ENCODE measurements at regions not wholly inside any gene's neighbourhood (a gene's known extent, or its start where the extent isn't known, plus 50 kb on each side); places are given as distances from the start of the nearest gene placed in this dataset.

- no peaks in the 10 kb centered on the region; the same call in 1 of the 2 replicates for H3K4me1 ChIP-seq (ENCODE audit: insufficient read depth, low read length)
- no peaks in the 10 kb centered on the region for H3K9me3 ChIP-seq (ENCODE audit: control insufficient read depth, insufficient read depth, low read length)
- no peak overlapping the region for H3K9ac ChIP-seq (ENCODE audit: low read depth, low read length)
- H3K36me3 ChIP-seq (ENCODE audit: insufficient read depth, low read length) = no peaks in the 10 kb centered on the region
Observed at GRCh38 chr1:11384170-11384554, 94.8 kb upstream of the DISP3 start.

DNA sequence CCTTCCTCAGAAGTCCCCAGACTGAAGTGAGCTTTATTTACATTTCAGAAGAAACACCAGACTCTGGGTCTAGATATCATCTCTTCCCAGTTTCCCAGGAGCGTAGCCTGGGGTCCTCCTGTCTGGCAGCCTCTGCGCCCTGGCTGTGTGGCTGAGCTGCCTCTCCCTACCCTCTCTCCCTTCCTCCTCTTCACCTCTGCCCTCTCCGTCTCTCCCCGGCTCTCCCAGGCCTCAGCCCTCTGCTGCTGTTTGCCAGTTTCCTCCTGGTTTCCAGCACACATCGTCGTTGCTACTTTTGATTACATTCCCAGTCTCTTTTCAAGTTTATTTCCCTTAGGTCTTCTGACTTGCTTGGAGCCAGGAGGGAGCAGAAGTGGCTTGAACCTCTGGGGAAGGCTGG is 91.1 kb upstream of the DISP3 start:
- Histone ChIP-seq H3K9ac (ENCODE audit: low read depth, low read length) (no peak overlapping the region), H3K36me3 (ENCODE audit: insufficient read depth, low read length) (no peaks in the 10 kb centered on the region), H3K4me1 (ENCODE audit: insufficient read depth, low read length) (no peaks in the 10 kb centered on the region; the same call in 1 of the 2 replicates), H3K9me3 (ENCODE audit: control insufficient read depth, insufficient read depth, low read length) (no peaks in the 10 kb centered on the region)

GRCh38 chr1:11388617-11389016 is 90.3 kb upstream of the DISP3 start:
- Histone ChIP-seq H3K9ac (ENCODE audit: low read depth, low read length) (no peak overlapping the region), H3K4me1 (ENCODE audit: insufficient read depth, low read length) (no peaks in the 10 kb centered on the region; the same call in 1 of the 2 replicates), H3K9me3 (ENCODE audit: control insufficient read depth, insufficient read depth, low read length) (no peaks in the 10 kb centered on the region), H3K36me3 (ENCODE audit: insufficient read depth, low read length) (no peaks in the 10 kb centered on the region)

DNA sequence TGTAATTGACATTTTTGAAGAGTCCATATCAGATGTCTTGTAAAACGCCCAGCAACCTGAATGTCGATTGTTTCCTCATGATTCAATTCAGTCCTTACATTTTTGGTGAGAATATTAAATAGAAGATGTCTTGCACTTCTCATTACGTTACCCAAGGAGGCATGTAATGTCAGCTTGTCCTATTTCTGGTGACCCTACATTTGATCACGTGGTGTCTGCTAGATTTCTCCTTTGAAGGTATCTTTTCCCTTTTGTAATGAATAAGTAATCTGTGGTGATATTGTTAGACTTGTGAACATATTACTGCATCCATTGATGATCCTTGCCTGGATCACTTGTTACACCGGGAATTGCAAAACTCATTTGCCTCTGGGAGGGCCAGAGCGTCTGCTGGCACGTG is 87.6 kb upstream of the DISP3 start:
- Histone ChIP-seq H3K36me3 (ENCODE audit: insufficient read depth, low read length) (no peaks in the 10 kb centered on the region), H3K9me3 (ENCODE audit: control insufficient read depth, insufficient read depth, low read length) (no peaks in the 10 kb centered on the region), H3K4me1 (ENCODE audit: insufficient read depth, low read length) (no peaks in the 10 kb centered on the region; the same call in 1 of the 2 replicates), H3K9ac (ENCODE audit: low read depth, low read length) (no peak overlapping the region)

GRCh38 chr1:11391886-11392285 is 87.1 kb upstream of the DISP3 start:
- no peak overlapping the region for H3K9ac ChIP-seq (ENCODE audit: low read depth, low read length)

GRCh38 chr1:11394592-11395245 is 84.2 kb upstream of the DISP3 start:
- H3K4me1 ChIP-seq (ENCODE audit: insufficient read depth, low read length) = peaks cover 10% of the 10 kb centered on the region; the same call in 1 of the 2 replicates
- no peaks in the 10 kb centered on the region for H3K9me3 ChIP-seq (ENCODE audit: control insufficient read depth, insufficient read depth, low read length)
- no peak overlapping the region for H3K9ac ChIP-seq (ENCODE audit: low read depth, low read length)
- no peaks in the 10 kb centered on the region for H3K36me3 ChIP-seq (ENCODE audit: insufficient read depth, low read length)

More at GRCh38 chr1:11391886-11392285, 87.1 kb upstream of the DISP3 start:
- no peaks in the 10 kb centered on the region for H3K9me3 ChIP-seq (ENCODE audit: control insufficient read depth, insufficient read depth, low read length)
- no peaks in the 10 kb centered on the region for H3K36me3 ChIP-seq (ENCODE audit: insufficient read depth, low read length)
- H3K4me1 ChIP-seq (ENCODE audit: insufficient read depth, low read length) = no peaks in the 10 kb centered on the region; the same call in 1 of the 2 replicates

DNA sequence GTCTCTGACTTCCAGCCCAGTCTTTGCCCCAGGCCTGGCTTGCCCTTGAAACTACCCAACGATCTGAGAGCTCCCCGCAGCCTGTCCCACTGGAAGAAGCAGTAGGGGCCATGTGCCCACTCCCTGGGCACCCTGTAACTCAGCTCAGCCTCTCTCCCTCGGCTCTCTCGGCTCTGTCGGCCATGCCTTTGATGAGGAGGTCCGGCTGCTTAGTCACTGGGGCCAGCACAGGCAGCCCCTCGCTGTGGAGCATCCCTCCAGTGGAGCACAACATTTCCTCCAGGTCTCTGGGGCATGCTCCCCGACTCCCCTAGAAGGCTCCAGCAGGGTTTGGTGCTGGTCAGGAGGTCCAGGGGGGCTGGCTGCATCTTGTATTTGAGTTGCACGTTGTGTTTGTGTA is 83.3 kb upstream of the DISP3 start:
- H3K9ac ChIP-seq (ENCODE audit: low read depth, low read length) = no peak overlapping the region
- no peaks in the 10 kb centered on the region for H3K36me3 ChIP-seq (ENCODE audit: insufficient read depth, low read length)
- H3K9me3 ChIP-seq (ENCODE audit: control insufficient read depth, insufficient read depth, low read length) = no peaks in the 10 kb centered on the region
- H3K4me1 ChIP-seq (ENCODE audit: insufficient read depth, low read length) = peaks cover 10% of the 10 kb centered on the region; the same call in 1 of the 2 replicates

DNA sequence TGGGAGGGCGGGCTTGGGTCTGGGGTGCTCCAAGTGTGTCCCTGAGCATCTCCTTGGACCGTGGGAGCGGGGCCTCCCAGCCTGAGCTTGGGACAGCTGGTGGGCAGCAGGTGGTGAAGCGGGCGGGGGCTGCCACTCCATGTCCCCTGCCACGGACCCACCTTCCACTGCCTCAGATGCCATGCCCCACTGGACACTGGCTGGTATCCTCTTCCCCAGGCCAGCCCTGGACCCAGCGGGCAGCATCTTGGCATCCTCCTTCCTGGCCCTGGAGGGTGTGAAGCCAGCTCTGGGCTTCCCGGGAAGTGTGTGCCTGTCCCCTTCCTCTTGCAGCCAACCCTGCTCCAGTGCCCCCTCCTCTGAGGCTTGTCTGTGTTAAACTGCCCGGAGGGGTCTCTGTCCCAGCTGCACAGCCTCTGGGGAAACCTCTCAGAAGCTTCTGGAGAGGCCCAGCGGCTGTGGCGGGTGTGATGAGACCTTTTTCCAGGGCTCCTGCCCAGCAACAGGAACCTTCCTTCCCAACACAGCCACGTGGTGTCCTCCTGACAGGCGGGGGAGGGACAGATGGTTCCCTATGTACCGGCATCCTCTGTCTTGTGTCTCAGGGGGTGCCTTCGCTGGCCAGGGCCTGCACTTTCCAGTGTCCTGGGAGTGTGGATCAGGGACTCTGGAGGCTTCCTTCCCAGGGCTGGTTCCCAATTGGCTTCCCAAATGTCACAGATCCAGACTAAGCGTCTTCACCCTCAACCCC is 81.6 kb upstream of the DISP3 start:
- Histone ChIP-seq H3K4me1 (ENCODE audit: insufficient read depth, low read length) (peaks cover 10% of the 10 kb centered on the region; the same call in 1 of the 2 replicates), H3K9me3 (ENCODE audit: control insufficient read depth, insufficient read depth, low read length) (no peaks in the 10 kb centered on the region), H3K36me3 (ENCODE audit: insufficient read depth, low read length) (no peaks in the 10 kb centered on the region), H3K9ac (ENCODE audit: low read depth, low read length) (no peak overlapping the region)

GRCh38 chr1:11399250-11399649 is 79.7 kb upstream of the DISP3 start:
- no peaks in the 10 kb centered on the region for H3K36me3 ChIP-seq (ENCODE audit: insufficient read depth, low read length)
- no peak overlapping the region for H3K9ac ChIP-seq (ENCODE audit: low read depth, low read length)
- peaks cover 10% of the 10 kb centered on the region; the same call in 1 of the 2 replicates for H3K4me1 ChIP-seq (ENCODE audit: insufficient read depth, low read length)
- H3K9me3 ChIP-seq (ENCODE audit: control insufficient read depth, insufficient read depth, low read length) = no peaks in the 10 kb centered on the region

GRCh38 chr1:11400155-11400554 is 78.8 kb upstream of the DISP3 start:
- peaks cover 10% of the 10 kb centered on the region; the same call in 1 of the 2 replicates for H3K4me1 ChIP-seq (ENCODE audit: insufficient read depth, low read length)
- no peaks in the 10 kb centered on the region for H3K9me3 ChIP-seq (ENCODE audit: control insufficient read depth, insufficient read depth, low read length)
- no peaks in the 10 kb centered on the region for H3K36me3 ChIP-seq (ENCODE audit: insufficient read depth, low read length)
- no peak overlapping the region for H3K9ac ChIP-seq (ENCODE audit: low read depth, low read length)

DNA sequence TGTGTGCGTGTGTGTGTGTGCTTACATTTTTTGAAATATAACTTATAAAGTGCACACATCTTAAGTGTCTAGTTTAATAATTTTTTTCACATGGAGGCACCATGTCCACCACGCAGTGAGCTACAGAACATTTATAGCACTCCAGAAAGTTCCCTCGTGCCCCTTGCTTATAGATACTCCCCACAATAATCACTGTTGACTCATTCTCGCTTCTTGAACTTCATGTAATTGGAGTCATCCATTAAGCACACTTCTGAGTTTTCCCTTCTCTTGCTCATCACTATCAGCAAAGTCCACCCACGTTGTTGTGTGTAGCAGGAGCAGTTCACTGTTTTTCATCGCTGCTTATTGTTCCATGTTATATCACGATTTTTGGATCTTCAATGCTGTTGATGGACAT is 78.4 kb upstream of the DISP3 start:
- Histone ChIP-seq H3K9me3 (ENCODE audit: control insufficient read depth, insufficient read depth, low read length) (no peaks in the 10 kb centered on the region), H3K9ac (ENCODE audit: low read depth, low read length) (no peak overlapping the region), H3K36me3 (ENCODE audit: insufficient read depth, low read length) (no peaks in the 10 kb centered on the region), H3K4me1 (ENCODE audit: insufficient read depth, low read length) (peaks cover 10% of the 10 kb centered on the region; the same call in 1 of the 2 replicates)

GRCh38 chr1:11406845-11407244 is 72.1 kb upstream of the DISP3 start:
- no peaks in the 10 kb centered on the region for H3K4me1 ChIP-seq (ENCODE audit: insufficient read depth, low read length)
- no peaks in the 10 kb centered on the region for H3K9me3 ChIP-seq (ENCODE audit: control insufficient read depth, insufficient read depth, low read length)
- H3K36me3 ChIP-seq (ENCODE audit: insufficient read depth, low read length) = no peaks in the 10 kb centered on the region
- H3K9ac ChIP-seq (ENCODE audit: low read depth, low read length) = no peak overlapping the region

DNA sequence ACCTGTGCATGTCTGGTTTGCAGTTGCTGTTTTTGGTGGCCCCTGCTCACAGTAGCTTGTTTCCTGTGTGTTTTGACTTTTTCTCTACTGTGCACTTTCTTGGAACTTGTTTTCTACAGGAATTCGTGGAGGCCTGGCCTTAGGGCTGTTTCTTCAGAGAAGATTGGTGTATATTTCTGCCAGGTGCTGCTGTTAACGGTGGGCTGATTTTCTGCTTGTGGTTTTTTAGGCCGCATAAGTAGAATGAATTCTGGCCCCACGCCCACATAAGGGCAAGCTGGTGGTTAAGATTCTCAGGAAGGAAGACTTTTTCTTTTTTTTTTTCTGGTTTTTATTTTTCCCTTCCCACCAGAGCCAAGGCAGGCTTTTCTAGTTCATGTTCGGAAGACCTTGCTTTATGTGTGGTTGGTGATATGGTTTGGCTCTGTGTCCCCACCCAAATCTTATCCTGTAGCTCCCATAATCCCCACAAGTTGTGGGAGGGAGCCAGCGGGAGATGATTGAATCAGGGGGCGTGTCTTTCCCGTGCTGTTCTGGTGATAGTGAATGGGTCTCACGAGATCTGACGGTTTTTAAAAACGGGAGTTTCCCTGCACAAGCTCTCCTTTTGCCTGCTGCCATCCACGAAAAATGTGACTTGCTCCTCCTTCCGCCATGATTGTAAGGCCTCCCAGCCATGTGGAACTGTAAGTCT is 71.5 kb upstream of the DISP3 start:
- no peaks in the 10 kb centered on the region for H3K36me3 ChIP-seq (ENCODE audit: insufficient read depth, low read length)
- no peaks in the 10 kb centered on the region for H3K4me1 ChIP-seq (ENCODE audit: insufficient read depth, low read length)
- H3K9ac ChIP-seq (ENCODE audit: low read depth, low read length) = no peak overlapping the region
- no peaks in the 10 kb centered on the region for H3K9me3 ChIP-seq (ENCODE audit: control insufficient read depth, insufficient read depth, low read length)

GRCh38 chr1:11412141-11412540 is 66.8 kb upstream of the DISP3 start:
- H3K9me3 ChIP-seq (ENCODE audit: control insufficient read depth, insufficient read depth, low read length) = no peaks in the 10 kb centered on the region
- no peak overlapping the region for H3K9ac ChIP-seq (ENCODE audit: low read depth, low read length)
- H3K36me3 ChIP-seq (ENCODE audit: insufficient read depth, low read length) = no peaks in the 10 kb centered on the region
- no peaks in the 10 kb centered on the region; the same call in 1 of the 2 replicates for H3K4me1 ChIP-seq (ENCODE audit: insufficient read depth, low read length)
